Effector memory CD8-positive, alpha-beta T cell (primary cell): ENCODE measurements at regions not wholly inside any gene's neighbourhood (a gene's known extent, or its start where the extent isn't known, plus 50 kb on each side); places are given as distances from the start of the nearest gene placed in this dataset.
A peak's percentile ranks its signal among the peaks of the same experiment; 100 is the strongest.

Source experiments
- ATAC-seq: fragments of 150-1000 bp; cut with Tn5 transposase; replicated peaks from 2 replicates; pipeline ENCODE4 v1.10.0; 2021; ENCODE audit warnings: mild to moderate bottlenecking, moderate library complexity
- DNase-seq, 3 experiments: peaks; one replicate each; pipeline ENCODE4 v3.0.0; 2021
- H3K27ac Mint-ChIP-seq, 2 donors: one replicate each; pipeline ENCODE4 v1.8.0; 2022; ENCODE audit warnings: mild to moderate bottlenecking in 2 of 2, mixed read lengths in 2 of 2, moderate library complexity in 2 of 2
- H3K27me3 Mint-ChIP-seq, 2 donors: one replicate each; pipeline ENCODE4 v1.8.0; 2022; ENCODE audit warnings: mixed read lengths in 2 of 2
- H3K36me3 Mint-ChIP-seq: one replicate; pipeline ENCODE4 v1.8.0; 2022; ENCODE audit warnings: mild to moderate bottlenecking, moderate library complexity, mixed read lengths; ENCODE audit not compliant: insufficient read depth
- H3K4me1 Mint-ChIP-seq, 2 donors: one replicate each; pipeline ENCODE4 v1.8.0; 2022; ENCODE audit warnings: low read depth in 2 of 2, mixed read lengths in 2 of 2
- H3K4me3 Mint-ChIP-seq, 2 donors: one replicate each; pipeline ENCODE4 v1.8.0; 2022; ENCODE audit warnings: mild to moderate bottlenecking in 2 of 2, mixed read lengths in 2 of 2, moderate library complexity in 2 of 2
- H3K9me3 Mint-ChIP-seq, 2 donors: one replicate each; pipeline ENCODE4 v1.8.0; 2022; ENCODE audit warnings: mixed read lengths in 2 of 2

DNA sequence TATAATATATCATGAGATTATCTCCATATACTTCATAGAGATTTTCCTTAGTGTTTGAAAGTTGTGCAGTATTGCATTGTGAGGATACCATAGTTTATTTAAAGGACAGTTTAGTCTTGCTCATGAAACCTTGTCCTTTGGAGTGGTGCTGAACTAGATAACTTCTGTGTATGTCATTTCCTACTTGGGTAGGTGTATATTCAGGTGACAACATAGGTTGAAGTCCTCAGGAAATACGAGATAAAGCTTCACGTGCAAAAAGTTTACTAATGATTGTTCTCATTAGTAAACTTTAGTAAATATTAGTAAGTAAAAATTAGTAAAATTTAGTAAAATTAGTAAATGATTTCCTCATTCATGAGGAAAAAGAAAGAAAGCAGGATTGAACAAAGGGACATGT, 521.3 kb upstream of the LRRC4C start:
- no peak for ATAC-seq
- H3K4me1 Mint-ChIP-seq: no peaks in the 10 kb centered on the region
- no peaks in the 10 kb centered on the region for H3K27me3 Mint-ChIP-seq
- H3K27ac Mint-ChIP-seq: no peak overlapping the region
- H3K4me3 Mint-ChIP-seq: no peak overlapping the region
- peaks cover 6 to 11% of the 10 kb centered on the region in 2 donors for H3K9me3 Mint-ChIP-seq
- H3K36me3 Mint-ChIP-seq: no peaks in the 10 kb centered on the region
- DNase-seq: no peak

DNA sequence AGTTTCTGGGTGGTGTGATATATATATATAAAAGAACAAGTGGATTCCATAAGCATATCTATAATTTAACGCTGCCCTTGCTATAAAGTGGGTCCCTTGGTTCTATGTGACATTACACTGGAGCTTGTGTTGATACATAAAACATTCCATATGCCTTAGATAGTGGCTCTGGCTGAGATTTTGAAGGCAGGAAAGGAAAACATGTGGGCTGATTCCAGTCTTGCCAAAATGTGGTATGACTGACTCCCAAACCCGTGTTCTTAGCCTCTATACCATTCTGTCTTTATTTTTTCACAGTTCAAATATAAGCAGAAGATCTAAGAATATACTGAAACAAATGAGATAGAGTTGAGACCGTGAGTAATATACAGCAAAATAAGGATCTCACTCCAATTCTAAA, 522.8 kb upstream of the LRRC4C start:
- H3K4me3 Mint-ChIP-seq: no peak overlapping the region
- no peaks in the 10 kb centered on the region for H3K36me3 Mint-ChIP-seq
- H3K9me3 Mint-ChIP-seq: peaks cover 6 to 11% of the 10 kb centered on the region in 2 donors
- no peak for DNase-seq
- ATAC-seq: no peak
- H3K27ac Mint-ChIP-seq: no peak overlapping the region
- no peaks in the 10 kb centered on the region for H3K27me3 Mint-ChIP-seq
- H3K4me1 Mint-ChIP-seq: no peaks in the 10 kb centered on the region

DNA sequence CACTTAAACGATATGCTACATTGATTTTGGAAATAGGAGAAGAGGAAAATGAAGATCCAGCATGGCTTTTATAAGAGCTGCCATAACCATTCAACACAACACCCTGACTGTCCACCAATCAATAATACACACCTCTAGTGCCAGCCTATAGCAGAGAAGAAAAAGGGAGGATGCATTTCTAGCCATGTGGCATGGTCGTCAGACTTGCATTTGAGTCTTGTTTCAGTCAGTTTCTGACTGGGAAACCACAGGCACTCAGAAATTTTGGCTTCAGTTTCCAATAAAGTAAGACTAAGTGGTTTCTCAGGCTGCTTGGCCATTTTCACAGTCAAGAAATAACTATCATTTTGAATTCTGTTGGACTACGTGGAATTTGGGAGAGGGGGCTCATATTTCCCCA, 523.5 kb upstream of the LRRC4C start:
- ATAC-seq: no peak
- Mint-ChIP-seq H3K4me3 (no peak overlapping the region), H3K4me1 (no peaks in the 10 kb centered on the region), H3K27me3 (no peaks in the 10 kb centered on the region), H3K9me3 (peaks cover 6 to 12% of the 10 kb centered on the region in 2 donors), H3K27ac (no peak overlapping the region), H3K36me3 (no peaks in the 10 kb centered on the region)
- no peak for DNase-seq

DNA sequence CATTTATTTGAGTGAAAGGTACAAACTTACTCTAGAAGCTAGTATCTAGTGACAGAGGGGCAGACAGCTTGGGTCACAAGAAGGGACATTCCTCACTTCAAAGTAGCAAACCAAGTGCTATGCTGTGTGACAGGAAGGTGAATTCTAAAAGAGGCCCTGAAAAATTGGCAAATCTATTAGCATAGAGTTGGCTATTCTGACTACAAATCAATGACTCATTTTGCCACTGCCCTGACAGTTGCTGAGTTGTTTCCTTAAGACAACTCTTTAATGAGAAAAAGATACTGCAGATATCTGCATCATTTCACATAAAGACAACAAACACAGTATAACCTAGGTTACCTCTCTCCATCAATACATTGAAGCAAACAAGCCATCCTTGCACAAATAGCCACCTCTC, 524.0 kb upstream of the LRRC4C start:
- DNase-seq (no peak), ATAC-seq (no peak)
- Mint-ChIP-seq H3K27me3 (no peaks in the 10 kb centered on the region), H3K36me3 (no peaks in the 10 kb centered on the region), H3K4me1 (no peaks in the 10 kb centered on the region), H3K9me3 (peaks cover 8 to 10% of the 10 kb centered on the region in 2 donors), H3K27ac (no peak overlapping the region), H3K4me3 (no peak overlapping the region)

DNA sequence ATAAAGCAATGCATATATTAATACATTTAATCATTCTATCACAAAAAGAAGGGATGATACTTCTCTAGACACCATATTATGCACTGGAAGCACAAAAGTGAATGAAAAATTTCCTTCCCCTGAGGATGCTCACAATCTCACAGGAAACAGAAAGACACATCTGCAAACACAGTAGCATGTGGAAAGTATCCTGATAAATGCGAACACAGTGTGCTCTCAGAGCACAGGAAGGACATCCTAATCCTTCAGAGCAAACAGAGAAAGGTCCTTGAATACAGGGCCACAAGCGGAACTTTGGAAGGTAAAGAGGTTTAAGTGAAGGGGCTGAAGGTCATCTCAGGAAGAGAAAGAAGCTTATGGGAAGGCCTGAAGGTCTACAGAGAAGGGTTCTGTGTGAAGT, 524.6 kb upstream of the LRRC4C start:
- no peaks in the 10 kb centered on the region for H3K4me1 Mint-ChIP-seq
- peaks cover 9 to 13% of the 10 kb centered on the region in 2 donors for H3K9me3 Mint-ChIP-seq
- H3K27me3 Mint-ChIP-seq: no peaks in the 10 kb centered on the region
- H3K36me3 Mint-ChIP-seq: no peaks in the 10 kb centered on the region
- DNase-seq (no peak), ATAC-seq (no peak)
- H3K4me3 Mint-ChIP-seq: no peak overlapping the region
- no peak overlapping the region for H3K27ac Mint-ChIP-seq

DNA sequence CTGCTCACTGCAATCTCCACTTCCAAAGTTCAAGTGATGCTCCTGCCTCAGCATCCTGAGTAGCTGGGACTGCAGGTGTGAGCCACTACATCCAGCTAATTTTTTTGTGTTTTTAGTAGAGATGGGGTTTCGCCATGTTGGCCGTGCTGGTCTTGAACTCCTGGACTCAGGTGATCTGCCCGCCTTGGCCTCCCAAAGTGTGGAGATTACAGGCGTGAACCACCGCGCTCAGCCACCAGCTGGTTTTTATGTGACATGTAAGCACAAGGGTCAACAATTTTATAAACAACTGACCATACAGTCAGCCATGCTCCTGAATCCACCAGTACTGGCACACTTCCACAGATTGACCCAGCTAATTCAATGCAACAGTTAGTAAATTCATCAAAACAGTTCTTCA, 526.3 kb upstream of the LRRC4C start:
- Mint-ChIP-seq H3K9me3 (peaks cover 7 to 13% of the 10 kb centered on the region in 2 donors), H3K27me3 (no peaks in the 10 kb centered on the region), H3K4me1 (no peaks in the 10 kb centered on the region), H3K4me3 (no peak overlapping the region), H3K36me3 (no peaks in the 10 kb centered on the region), H3K27ac (no peak overlapping the region)
- DNase-seq: no peak
- no peak for ATAC-seq

DNA sequence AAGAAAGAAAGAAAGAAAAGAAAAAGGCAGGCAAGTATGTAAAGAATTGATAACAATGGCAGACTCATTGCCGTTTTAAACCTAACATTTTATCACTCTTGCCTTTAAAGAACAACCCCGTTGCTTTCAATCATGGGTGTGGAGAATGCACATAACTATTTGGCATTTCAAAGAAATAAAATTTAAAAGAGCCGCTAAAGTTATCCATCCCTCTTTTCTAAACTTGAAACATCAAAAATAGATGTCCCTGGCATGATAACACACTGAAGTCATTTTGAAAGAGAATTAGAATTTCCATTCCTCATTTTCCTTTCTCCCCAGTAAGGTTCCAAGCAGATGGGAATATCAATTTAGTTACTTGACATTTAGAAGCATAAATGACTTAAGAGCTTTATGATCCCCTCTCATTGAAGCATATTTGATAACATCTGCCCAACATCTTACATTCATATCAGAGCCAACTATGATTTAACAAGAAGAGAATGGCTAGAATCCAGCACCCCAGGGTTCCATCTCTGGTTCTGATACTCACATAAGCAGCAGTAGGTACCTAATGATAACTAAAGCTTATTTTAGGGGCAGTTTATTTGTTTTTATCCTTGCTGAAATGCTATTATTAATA, 529.6 kb upstream of the LRRC4C start:
- H3K36me3 Mint-ChIP-seq: no peaks in the 10 kb centered on the region
- no peak overlapping the region for H3K27ac Mint-ChIP-seq
- ATAC-seq (no peak), DNase-seq (no peak)
- H3K4me1 Mint-ChIP-seq: no peaks in the 10 kb centered on the region
- peaks cover 10 to 11% of the 10 kb centered on the region in 2 donors for H3K9me3 Mint-ChIP-seq
- no peaks in the 10 kb centered on the region for H3K27me3 Mint-ChIP-seq
- H3K4me3 Mint-ChIP-seq: no peak overlapping the region

DNA sequence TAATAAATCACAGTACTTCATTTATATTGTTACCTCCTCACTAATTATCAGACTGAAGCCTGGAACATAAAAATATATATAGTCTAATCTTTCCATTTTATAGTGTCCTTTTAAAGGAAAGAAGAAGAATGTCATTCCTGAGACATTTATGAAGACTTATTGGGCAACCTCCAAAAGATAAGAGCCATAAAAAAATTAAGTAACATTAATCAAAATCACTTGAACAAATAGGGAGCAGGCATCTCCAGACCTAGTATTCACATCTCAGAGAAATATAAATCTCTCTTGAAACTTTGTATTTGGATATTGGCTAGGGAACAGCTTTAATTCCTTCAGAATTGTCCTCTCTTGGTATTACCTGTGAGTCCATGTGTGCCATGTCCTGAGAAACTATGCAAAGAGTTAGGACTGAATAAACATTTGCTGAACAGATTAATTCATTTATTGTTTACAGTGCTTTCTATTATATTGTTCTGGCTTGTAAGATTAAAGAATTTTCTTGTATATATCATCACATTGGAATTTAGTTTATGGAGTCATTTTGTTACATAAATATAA, 530.5 kb upstream of the LRRC4C start:
- ATAC-seq: no peak
- no peaks in the 10 kb centered on the region for H3K4me1 Mint-ChIP-seq
- H3K4me3 Mint-ChIP-seq: no peak overlapping the region
- no peaks in the 10 kb centered on the region for H3K27me3 Mint-ChIP-seq
- no peak overlapping the region for H3K27ac Mint-ChIP-seq
- DNase-seq: no peak
- peaks cover 11 to 17% of the 10 kb centered on the region in 2 donors for H3K9me3 Mint-ChIP-seq
- H3K36me3 Mint-ChIP-seq: no peaks in the 10 kb centered on the region

DNA sequence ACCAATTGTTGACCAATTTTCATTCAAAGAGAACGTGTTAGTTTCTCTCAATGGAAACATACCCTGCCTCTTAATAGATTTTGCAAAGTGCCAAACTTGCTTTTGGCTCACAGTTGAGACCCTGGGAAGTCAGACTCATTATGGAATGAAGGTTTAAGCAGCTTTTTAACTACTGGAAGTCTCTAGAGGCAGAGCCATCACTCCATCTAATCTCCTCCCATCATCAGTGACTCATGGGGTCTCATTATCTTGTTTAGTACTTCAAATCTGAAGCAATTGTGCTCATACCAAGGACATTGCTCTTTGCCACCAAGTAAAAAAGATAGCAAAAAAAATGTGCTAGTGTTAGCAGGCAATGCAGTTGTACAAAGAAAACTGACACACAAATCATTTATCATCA, 537.1 kb upstream of the LRRC4C start:
- ATAC-seq: no peak
- Mint-ChIP-seq H3K4me3 (no peak overlapping the region), H3K27ac (no peak overlapping the region), H3K9me3 (peaks cover 10 to 14% of the 10 kb centered on the region in 2 donors), H3K36me3 (no peaks in the 10 kb centered on the region), H3K4me1 (no peaks in the 10 kb centered on the region), H3K27me3 (no peaks in the 10 kb centered on the region)
- no peak for DNase-seq

DNA sequence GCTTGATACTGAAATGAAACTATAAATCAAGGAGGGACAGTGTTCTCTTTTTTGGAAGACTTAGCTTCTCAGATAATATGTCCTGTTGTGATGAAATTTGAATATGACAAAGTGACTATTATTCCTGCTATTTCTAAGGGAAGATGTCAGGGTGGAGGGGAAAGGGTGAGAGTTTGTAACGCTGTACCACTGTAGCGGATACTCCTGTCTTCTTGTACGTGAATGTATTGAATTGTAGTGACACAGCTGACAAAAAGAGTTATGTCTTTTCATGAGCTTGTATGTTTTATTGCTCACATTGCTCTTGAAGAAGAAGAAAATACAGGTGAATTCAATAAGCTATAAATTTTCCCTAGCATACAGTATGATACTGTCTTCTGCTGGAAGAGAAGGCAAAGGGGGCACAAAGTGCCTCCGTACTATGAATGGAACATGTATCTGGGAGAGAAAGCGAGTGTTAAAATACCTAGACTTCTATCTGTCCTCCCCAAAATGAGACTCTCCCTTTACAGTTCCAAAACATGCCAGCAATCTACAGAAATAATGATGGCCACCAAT, 538.5 kb upstream of the LRRC4C start:
- Mint-ChIP-seq H3K9me3 (peaks cover 10 to 14% of the 10 kb centered on the region in 2 donors), H3K4me1 (no peaks in the 10 kb centered on the region), H3K27ac (no peak overlapping the region), H3K27me3 (no peaks in the 10 kb centered on the region), H3K36me3 (no peaks in the 10 kb centered on the region), H3K4me3 (no peak overlapping the region)
- no peak for ATAC-seq
- DNase-seq: no peak

DNA sequence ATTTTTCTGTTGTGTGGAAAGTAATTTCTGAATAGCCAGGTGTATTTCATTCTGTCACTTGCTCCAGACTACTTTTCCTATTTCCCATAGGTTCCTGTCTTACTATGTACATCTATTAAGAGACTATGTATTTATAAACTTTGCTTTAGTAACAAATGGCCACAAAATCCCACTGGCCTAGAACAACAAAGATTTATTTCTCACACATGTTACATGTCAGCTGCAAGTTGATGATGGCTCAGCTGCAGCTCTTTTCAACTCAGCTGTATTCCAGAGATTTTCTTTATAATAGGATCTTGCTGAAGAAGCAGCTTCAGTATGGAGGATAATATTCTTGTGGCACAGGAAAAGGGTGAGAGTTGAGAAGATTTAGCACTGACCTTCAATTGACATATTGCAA, 539.6 kb upstream of the LRRC4C start:
- H3K27me3 Mint-ChIP-seq: no peaks in the 10 kb centered on the region
- H3K27ac Mint-ChIP-seq: no peak overlapping the region
- H3K9me3 Mint-ChIP-seq: peaks cover 10 to 12% of the 10 kb centered on the region in 2 donors
- no peak for DNase-seq
- no peak for ATAC-seq
- no peaks in the 10 kb centered on the region for H3K36me3 Mint-ChIP-seq
- no peaks in the 10 kb centered on the region for H3K4me1 Mint-ChIP-seq
- H3K4me3 Mint-ChIP-seq: no peak overlapping the region

DNA sequence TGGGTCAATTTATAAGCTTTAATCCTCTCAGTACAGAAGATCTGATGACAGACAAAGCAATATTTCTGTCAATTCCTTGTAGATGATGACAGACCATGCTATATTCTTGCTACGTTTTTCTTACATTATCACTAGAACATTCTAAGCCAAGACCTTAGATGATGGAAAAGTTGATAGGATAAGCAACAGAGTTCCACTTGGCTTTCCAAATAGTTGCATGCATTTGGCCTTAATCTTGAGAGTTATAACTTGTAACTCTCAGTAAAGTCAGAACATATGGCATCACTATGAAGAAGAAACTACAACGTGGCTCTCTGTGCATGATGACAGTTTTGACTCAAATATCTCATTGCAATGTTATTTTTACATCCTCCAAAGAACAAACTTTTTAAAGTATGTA, 544.3 kb upstream of the LRRC4C start:
- Mint-ChIP-seq H3K4me1 (no peaks in the 10 kb centered on the region), H3K27me3 (no peaks in the 10 kb centered on the region), H3K27ac (no peak overlapping the region), H3K36me3 (no peaks in the 10 kb centered on the region), H3K4me3 (no peak overlapping the region), H3K9me3 (peaks cover 0 to 6% of the 10 kb centered on the region in 2 donors)
- DNase-seq (no peak), ATAC-seq (no peak)

DNA sequence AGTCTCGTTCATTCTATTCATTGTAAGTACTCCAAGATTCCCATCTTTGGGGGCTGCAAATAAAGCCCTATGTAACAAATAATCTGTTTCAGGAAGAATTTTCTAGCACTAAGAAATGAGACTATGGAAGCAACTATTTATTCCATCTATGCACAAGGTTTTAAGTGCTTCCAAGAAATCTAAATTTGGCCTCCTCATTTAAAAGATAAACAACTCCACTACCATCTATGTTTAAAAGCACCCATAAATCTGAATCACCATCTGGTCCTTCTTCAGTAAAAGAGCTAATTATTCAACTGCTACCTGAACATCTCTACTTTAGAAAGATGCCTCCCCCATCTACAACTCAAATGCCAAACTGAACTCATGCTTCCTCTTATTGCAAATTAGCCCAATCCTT, 547.3 kb upstream of the LRRC4C start:
- Mint-ChIP-seq H3K27me3 (no peaks in the 10 kb centered on the region), H3K9me3 (peaks cover 11 to 16% of the 10 kb centered on the region in 2 donors), H3K27ac (peak overlapping the region in 1 of 2 donors; percentile 3), H3K4me1 (no peaks in the 10 kb centered on the region), H3K4me3 (no peak overlapping the region), H3K36me3 (no peaks in the 10 kb centered on the region)
- DNase-seq (no peak), ATAC-seq (no peak)

DNA sequence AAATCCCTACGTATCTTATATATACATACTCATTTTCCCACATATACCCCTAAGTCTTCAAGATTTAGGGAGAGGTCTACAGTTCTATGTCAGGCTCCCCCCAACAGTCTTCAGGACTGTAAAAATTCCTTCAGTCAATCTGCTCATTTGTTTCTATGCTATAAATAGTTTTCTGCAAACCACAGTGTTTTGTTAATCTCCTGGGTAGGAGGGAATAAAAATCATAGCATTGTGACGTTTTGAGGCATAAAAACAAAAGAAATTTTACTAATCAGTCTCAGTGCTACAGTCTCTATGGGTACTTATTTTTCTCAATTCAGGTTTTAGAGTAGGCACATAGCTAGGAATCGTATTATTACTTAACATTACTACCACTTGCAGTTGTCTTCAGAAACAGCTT, 552.8 kb upstream of the LRRC4C start:
- ATAC-seq (no peak), DNase-seq (no peak)
- Mint-ChIP-seq H3K36me3 (no peaks in the 10 kb centered on the region), H3K9me3 (peaks cover 9 to 18% of the 10 kb centered on the region in 2 donors), H3K27me3 (no peaks in the 10 kb centered on the region), H3K27ac (no peak overlapping the region), H3K4me1 (no peaks in the 10 kb centered on the region), H3K4me3 (no peak overlapping the region)
